HL-60 (cell line): ENCODE measurements at regions not wholly inside any gene's neighbourhood (a gene's known extent, or its start where the extent isn't known, plus 50 kb on each side); places are given as distances from the start of the nearest gene placed in this dataset.

Experiments
- DNase-seq, 2 experiments: peaks; one replicate each; pipeline ENCODE4 v3.0.0-alpha.2; 2010 to 2020; ENCODE audit warnings: low read depth in 1 of 2, low spot score in 1 of 2
- H3K27ac ChIP-seq: fragments of 250-450 bp; sonication (Bioruptor Pico); replicated peaks from 2 replicates; pipeline ENCODE4 v1.5.1; 2020; ENCODE audit warnings: mild to moderate bottlenecking, moderate library complexity
- H3K27me3 ChIP-seq: fragments of 250-450 bp; sonication (Bioruptor Pico); 2 replicates; pipeline ENCODE4 v1.5.1; 2021; ENCODE audit warnings: mild to moderate bottlenecking, moderate library complexity; ENCODE audit not compliant: insufficient read depth, poor library complexity, severe bottlenecking
- H3K4me3 ChIP-seq: replicated peaks from 2 replicates; pipeline ENCODE4 v1.5.1; 2011; ENCODE audit warnings: mild to moderate bottlenecking, control low read depth, low read length; ENCODE audit not compliant: insufficient read depth
- GABPA ChIP-seq: IDR thresholded peaks from 2 replicates; pipeline ENCODE4 v1.6.1; 2012; ENCODE audit warnings: low read depth
- POLR2AphosphoS5 ChIP-seq: IDR thresholded peaks from 2 replicates; pipeline ENCODE4 v1.6.1; 2012; ENCODE audit warnings: low read depth
- SPI1 ChIP-seq: IDR thresholded peaks from 2 replicates; pipeline ENCODE4 v1.6.1; 2012; ENCODE audit warnings: low read depth, mild to moderate bottlenecking, borderline replicate concordance
- TF ChIP-seq, protein P1 (sequence below): IDR thresholded peaks from 2 replicates; pipeline ENCODE4 v1.6.1; 2012; ENCODE audit warnings: low read depth; ENCODE audit not compliant: insufficient replicate concordance
- TF ChIP-seq, protein P2 (sequence below): IDR thresholded peaks from one replicate; pipeline ENCODE4 v1.5.1; 2011; ENCODE audit warnings: low read length, control low read depth, inconsistent platforms; ENCODE audit not compliant: insufficient read depth

DNA sequence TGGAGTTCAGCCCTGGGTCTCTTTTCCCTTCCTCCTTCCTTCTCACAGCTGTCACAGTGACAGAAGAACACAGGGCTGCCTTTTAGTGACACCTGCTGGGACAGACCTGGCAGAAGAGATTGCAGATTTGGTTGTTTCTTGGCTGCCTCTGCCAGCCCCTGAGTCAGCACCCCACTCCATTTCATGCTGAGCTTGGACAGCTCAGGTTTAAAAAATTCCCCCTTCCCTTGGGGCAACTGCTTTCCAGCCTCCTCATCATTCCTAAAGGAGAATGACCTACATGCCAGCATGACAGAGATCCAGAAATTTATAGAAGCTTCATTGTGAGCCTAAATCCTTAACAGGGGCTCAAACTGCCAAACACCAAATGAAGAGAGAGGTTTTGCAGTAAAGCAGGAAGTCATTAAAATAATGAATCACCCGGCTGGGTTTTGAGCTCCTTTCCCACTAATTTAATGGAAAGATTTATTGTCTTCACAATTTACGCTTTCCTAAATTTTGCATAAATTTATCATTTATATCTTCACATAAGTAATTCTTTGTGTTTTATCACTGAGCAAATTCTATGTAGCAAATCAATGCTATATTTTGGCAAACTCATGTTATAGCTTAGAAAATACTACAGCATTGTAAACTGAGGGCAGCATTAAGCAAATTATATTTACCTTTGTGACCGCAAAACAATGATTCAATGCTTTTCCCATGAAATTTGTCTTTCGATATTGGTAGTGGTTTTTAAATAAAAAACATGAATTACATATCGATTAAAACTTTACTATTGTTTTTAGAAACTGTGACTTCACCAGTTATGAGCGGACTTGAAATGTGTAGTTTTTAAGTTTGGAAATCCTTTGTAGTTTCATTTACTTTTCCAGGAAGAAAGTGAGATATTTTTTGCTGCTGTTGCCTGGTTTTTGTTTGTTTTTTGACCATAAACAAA lies 399.5 kb upstream of the ANKRD30A start:
- H3K27ac ChIP-seq, result no peak overlapping the region
- no peaks in the 10 kb centered on the region for H3K27me3 ChIP-seq
- TF ChIP-seq SPI1 (no peak), POLR2AphosphoS5 (no peak), GABPA (no peak)
- TF ChIP-seq, protein P1, sequence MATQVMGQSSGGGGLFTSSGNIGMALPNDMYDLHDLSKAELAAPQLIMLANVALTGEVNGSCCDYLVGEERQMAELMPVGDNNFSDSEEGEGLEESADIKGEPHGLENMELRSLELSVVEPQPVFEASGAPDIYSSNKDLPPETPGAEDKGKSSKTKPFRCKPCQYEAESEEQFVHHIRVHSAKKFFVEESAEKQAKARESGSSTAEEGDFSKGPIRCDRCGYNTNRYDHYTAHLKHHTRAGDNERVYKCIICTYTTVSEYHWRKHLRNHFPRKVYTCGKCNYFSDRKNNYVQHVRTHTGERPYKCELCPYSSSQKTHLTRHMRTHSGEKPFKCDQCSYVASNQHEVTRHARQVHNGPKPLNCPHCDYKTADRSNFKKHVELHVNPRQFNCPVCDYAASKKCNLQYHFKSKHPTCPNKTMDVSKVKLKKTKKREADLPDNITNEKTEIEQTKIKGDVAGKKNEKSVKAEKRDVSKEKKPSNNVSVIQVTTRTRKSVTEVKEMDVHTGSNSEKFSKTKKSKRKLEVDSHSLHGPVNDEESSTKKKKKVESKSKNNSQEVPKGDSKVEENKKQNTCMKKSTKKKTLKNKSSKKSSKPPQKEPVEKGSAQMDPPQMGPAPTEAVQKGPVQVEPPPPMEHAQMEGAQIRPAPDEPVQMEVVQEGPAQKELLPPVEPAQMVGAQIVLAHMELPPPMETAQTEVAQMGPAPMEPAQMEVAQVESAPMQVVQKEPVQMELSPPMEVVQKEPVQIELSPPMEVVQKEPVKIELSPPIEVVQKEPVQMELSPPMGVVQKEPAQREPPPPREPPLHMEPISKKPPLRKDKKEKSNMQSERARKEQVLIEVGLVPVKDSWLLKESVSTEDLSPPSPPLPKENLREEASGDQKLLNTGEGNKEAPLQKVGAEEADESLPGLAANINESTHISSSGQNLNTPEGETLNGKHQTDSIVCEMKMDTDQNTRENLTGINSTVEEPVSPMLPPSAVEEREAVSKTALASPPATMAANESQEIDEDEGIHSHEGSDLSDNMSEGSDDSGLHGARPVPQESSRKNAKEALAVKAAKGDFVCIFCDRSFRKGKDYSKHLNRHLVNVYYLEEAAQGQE, result no peak
- TF ChIP-seq, protein P2, sequence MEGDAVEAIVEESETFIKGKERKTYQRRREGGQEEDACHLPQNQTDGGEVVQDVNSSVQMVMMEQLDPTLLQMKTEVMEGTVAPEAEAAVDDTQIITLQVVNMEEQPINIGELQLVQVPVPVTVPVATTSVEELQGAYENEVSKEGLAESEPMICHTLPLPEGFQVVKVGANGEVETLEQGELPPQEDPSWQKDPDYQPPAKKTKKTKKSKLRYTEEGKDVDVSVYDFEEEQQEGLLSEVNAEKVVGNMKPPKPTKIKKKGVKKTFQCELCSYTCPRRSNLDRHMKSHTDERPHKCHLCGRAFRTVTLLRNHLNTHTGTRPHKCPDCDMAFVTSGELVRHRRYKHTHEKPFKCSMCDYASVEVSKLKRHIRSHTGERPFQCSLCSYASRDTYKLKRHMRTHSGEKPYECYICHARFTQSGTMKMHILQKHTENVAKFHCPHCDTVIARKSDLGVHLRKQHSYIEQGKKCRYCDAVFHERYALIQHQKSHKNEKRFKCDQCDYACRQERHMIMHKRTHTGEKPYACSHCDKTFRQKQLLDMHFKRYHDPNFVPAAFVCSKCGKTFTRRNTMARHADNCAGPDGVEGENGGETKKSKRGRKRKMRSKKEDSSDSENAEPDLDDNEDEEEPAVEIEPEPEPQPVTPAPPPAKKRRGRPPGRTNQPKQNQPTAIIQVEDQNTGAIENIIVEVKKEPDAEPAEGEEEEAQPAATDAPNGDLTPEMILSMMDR, result no peak
- no peak overlapping the region for H3K4me3 ChIP-seq
- no peak for DNase-seq

DNA sequence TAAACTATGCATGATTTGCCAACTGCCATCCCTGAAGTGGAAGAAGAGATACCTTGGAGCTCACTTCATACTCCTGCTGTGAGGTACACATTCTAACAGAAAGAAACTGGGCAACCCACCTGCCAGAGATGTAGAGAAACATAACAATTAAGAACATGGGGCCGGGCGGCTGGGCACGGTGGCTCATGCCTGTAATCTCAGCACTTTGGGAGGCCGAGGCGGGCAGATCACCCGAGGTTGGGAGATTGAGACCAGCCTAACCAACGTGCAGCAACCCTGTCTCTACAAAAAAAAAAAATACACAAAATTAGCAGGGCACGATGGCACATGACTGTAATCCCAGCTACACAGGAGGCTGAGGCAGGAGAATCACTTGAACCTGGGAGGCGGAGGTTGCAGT lies 402.6 kb upstream of the ANKRD30A start:
- H3K27ac ChIP-seq, result no peak overlapping the region
- H3K4me3 ChIP-seq, result no peak overlapping the region
- TF ChIP-seq SPI1 (no peak), POLR2AphosphoS5 (no peak)
- TF ChIP-seq, protein P2, result no peak
- TF ChIP-seq, protein P1, result no peak
- no peaks in the 10 kb centered on the region for H3K27me3 ChIP-seq
- no peak for DNase-seq

- Histone ChIP-seq H3K27me3 (no peaks in the 10 kb centered on the region), H3K4me3 (no peak overlapping the region), H3K27ac (no peak overlapping the region)
- no peak for DNase-seq
- TF ChIP-seq, protein P2, result no peak
Observed at GRCh38 chr10:36721871-36722270, 403.5 kb upstream of the ANKRD30A start.

- Histone ChIP-seq H3K27ac (no peak overlapping the region), H3K4me3 (no peak overlapping the region), H3K27me3 (no peaks in the 10 kb centered on the region)
- TF ChIP-seq POLR2AphosphoS5 (no peak), GABPA (no peak), SPI1 (no peak)
- TF ChIP-seq, protein P1, result no peak
- TF ChIP-seq, protein P2, result no peak
- DNase-seq, result no peak
Observed at GRCh38 chr10:36720895-36721294, 404.5 kb upstream of the ANKRD30A start.
